Gastrocnemius medialis (tissue), 4 donors: ENCODE measurements at regions not wholly inside any gene's neighbourhood (a gene's known extent, or its start where the extent isn't known, plus 50 kb on each side); places are given as distances from the start of the nearest gene placed in this dataset.

Experiments used
- POLR2A ChIP-seq, 2 donors: fragments of 450-650 bp; IDR thresholded peaks; one replicate each; pipeline ENCODE4 v1.6.1; 2017; ENCODE audit warnings: antibody characterized with exemption in 2 of 2, mild to moderate bottlenecking in 2 of 2, moderate library complexity in 2 of 2
- TF ChIP-seq, protein P1 (sequence below), 5 experiments: fragments of 450-650 bp in 3 of 5; fragments of 200-600 bp in 2 of 5; sonication (generic) in 2 of 5; IDR thresholded peaks in 4 of 5; conservative IDR thresholded peaks in 1 of 5; 1 replicate in 4 of 5; 2 replicates in 1 of 5; pipeline ENCODE4 v1.5.1; 2016 to 2019; ENCODE audit warnings: antibody characterized with exemption in 5 of 5, mild to moderate bottlenecking in 3 of 5, moderate library complexity in 3 of 5

DNA sequence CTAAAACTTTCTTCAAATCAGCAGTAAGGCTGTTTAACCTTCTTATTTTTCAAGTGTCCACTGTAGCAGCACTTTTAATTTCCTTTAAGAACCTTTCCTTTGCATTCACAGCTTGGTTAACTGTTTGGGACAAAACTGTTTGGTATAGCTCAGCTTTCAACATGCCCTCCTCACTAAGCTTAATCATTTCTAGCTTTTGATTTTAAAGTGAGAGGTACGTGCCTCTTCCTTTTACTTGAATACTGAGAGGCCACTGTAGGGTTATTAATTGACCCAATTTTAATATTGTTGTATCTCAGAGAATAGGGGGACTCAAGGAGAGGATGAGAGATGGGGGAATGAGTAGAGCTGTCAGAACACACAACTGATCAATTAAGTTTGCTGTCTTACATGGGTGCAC, 129.5 kb upstream of the MMS22L start:
- TF ChIP-seq, protein P1, sequence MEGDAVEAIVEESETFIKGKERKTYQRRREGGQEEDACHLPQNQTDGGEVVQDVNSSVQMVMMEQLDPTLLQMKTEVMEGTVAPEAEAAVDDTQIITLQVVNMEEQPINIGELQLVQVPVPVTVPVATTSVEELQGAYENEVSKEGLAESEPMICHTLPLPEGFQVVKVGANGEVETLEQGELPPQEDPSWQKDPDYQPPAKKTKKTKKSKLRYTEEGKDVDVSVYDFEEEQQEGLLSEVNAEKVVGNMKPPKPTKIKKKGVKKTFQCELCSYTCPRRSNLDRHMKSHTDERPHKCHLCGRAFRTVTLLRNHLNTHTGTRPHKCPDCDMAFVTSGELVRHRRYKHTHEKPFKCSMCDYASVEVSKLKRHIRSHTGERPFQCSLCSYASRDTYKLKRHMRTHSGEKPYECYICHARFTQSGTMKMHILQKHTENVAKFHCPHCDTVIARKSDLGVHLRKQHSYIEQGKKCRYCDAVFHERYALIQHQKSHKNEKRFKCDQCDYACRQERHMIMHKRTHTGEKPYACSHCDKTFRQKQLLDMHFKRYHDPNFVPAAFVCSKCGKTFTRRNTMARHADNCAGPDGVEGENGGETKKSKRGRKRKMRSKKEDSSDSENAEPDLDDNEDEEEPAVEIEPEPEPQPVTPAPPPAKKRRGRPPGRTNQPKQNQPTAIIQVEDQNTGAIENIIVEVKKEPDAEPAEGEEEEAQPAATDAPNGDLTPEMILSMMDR (IDR thresholded peaks at IDR 0.05 in 4 of 5, conservative IDR thresholded peaks at IDR 0.05 in 1 of 5) = no peak
- TF ChIP-seq POLR2A (IDR thresholded peaks at IDR 0.05) = no peak
